CD4-positive, alpha-beta T cell treated with Interleukin-17A for 4 hours (primary cell): ENCODE measurements at regions not wholly inside any gene's neighbourhood (a gene's known extent, or its start where the extent isn't known, plus 50 kb on each side); places are given as distances from the start of the nearest gene placed in this dataset.
"Not testable (repeated sequence)": the region's sequence is repeated elsewhere in the genome, so short reads cannot be mapped to it uniquely, and the experiment has no call there.

Source experiments
- DNase-seq: peaks from one replicate; pipeline ENCODE4 v3.0.0-alpha.2; 2020; ENCODE audit warnings: mixed read lengths

DNA sequence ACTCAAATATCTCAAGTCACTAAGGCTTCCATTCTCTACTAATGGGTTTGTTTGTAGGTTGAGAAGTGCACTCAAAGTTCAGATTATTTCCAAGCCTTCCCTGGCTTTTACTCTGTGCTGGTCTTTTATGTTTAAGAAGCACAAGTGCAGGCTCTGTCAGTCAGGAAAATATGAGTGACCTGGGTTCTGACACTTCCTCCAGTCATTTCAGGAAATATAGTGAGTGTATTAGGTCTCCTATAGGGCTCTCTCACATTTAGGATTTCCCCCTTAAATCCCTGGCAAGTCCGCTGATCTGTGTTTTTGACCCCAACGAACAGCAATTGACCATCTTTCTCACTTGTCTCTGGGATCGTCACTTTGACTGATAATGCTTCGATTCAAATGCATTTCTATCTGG, 210.2 kb downstream of the ARPP21 start:
- DNase-seq = no peak

DNA sequence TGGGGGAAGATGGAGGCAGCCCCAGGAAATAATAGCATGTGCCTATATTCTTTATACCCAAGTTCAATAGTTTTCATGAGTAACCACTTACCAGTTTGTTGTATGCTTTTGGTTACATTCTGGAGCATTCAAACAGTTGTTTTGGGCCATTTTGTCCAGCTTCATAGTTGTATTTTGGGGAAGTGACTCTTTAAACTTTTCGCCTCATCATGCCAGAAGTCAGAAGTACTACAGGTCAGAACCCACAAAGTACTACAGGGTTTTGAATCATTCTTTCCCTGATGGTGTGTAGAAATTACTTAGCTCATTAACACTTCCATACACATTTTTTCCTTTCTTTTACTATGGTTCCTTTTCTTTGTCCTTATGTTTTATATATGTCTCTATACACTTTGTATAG, 210.6 kb downstream of the ARPP21 start:
- no peak for DNase-seq

DNA sequence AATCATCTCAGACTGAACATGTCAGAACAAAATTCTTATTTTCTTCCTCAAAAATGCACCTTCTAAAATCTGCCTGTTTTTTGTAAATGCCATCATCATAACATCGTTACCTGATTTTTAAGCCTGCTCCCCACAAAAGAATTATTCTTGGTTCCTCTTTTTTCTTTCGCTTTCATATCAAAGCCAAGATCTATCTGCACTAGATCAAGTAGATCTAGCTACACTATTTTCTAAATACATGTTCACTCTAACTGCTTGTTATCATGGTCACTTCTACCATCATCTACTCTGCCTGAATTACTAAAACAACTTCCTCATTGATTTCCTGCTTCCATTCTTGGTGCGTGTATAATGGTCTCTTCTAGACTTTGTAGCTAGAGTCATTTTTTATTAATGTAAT, 217.7 kb downstream of the ARPP21 start:
- DNase-seq = no peak

DNA sequence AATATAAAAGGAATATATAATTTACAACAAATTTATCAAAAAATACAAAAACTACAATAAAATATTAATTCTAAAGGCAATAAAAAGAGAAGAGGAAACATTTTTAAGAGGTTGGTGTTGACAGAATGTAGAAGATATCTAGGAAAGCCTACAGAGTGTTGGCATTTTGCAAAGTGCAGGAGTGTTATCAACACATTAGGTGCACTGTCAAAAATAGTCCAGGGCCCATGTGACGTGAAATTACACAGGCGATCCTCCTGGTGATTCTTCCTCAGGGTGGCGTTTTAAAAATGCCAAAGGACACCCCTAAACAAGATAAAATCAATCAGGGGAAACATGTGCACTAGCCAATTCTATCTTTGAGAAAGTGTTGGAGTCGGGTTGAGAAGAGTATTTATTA, 222.7 kb downstream of the ARPP21 start:
- DNase-seq = no peak

DNA sequence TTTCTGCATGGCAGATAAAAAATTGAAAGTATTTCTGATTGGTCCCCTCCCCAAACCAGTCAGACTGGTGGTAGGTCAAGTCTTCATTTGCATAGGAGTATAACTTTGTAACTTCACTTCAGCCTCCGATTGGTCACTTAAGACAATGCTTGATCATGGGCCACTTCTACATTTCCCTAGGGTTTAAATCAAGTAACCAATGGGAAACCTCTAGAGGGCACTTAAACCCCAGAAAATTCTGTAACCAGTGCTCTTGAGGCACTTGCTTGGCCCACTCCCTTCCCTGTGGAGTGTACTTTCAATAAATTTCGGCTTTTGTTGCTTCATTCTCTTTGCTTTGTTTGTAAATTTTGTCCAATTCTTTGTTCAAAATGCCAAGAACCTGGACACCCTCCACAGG, 225.5 kb downstream of the ARPP21 start:
- DNase-seq = no peak

DNA sequence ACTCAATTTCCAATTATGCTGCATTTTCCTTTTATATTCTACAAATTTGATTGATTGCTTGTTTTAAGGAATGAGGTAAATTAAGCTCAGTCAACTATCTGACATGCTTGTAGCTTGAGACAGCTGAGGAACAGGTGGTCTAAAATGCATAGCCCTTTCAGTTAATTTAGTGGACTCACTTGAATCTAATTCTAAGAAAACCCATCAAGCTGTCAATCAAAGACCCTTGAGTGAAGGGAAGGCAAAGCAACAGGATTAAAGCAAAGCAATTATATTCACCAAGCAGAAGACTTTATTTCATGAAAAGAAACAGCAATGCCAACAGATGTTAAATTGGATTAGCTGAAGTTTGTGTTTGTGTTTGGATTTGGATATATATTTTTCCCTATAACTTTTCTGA, 228.5 kb downstream of the ARPP21 start:
- no peak for DNase-seq

DNA sequence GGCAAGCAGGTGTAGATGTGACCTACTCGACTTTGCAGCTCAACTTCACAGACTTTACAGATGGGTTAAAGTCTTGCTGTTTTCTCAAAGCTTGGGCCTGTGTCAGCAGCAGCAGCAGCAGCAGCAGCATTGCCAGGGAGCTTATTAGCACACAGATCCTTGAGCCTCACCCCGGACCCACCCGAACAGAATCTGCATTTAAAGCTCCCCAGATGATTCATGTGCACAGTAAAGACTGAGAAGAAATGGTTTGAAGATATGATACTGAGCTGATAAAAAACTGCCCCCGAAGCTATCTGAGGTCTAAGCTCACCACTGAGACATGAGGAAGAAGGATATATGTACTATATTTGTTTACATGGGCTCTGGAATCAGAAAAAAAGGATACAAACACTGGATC, 231.7 kb downstream of the ARPP21 start:
- DNase-seq = no peak

DNA sequence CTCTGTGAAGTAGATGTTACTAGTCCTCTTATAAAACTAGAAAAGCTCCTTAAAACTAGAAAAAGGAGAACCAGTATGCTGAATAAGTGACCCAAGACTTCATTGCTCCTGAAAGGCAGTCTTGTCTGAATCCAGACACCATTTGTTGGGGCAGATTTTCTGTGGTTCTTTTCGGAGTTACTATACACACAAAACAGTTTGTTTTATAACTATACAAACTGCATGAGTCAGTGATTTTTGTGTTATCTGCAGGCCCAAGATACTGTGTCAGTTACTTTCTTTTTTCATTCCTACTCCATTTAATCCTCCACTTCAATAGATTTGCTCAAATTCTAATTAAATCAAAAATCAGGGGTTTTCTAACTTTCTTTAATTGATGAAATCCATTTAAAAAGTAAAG, 244.6 kb downstream of the ARPP21 start:
- no peak for DNase-seq

DNA sequence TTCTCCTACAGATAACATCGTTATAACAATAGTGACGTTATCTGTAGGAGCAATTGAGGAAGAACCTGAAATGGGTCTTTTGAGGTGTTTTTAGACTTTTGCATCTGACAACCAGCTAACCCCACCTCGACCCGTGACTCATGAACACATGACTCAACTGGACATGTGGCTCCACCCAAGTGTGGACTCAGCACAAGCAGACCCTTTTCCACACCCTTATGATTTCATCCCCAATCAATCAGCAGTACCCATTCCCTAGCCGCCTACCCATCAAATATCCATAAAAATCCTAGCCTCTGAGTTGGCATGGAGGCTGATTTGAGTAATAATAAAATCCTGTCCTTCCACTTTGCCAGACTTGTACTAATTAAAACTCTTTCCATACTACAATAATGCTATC, 255.4 kb downstream of the ARPP21 start:
- DNase-seq = no peak

DNA sequence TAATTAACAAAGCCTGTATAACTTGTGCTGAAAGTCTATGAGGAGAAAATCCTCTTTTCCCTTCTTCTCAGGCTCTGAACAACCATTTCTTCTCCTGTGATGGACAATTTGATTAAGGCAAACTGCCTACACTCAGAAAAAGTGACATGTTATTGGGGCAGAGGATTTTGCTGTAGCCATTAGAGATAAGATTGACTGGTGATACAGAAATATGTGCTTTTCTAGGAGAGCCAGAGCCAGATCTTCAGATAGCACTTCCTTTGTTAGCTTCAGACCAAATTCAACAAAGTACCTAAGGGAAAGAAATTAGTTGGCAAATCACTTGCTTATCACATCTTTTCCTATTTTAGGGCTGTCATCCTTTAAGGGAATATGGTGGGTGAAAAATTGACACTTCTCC, 259.9 kb downstream of the ARPP21 start:
- no peak for DNase-seq

DNA sequence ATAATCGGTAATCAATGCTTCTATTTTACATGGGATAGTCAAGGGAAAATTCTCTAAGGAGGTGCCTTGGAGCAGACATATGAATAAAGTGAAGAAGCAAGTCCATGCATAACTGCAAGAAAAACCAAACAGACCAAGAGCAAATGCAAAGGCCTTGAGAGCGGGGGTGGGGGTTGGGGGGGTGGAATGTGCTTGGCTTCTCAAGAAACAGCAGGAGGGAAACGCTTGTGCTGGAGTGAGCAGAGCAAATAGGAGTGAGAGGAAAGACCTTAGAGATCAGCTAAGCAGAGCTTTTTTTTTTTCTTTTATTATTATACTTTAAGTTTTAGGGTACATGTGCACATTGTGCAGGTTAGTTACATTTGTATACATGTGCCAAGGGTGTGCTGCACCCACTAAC, 260.8 kb downstream of the ARPP21 start:
- no peak for DNase-seq

DNA sequence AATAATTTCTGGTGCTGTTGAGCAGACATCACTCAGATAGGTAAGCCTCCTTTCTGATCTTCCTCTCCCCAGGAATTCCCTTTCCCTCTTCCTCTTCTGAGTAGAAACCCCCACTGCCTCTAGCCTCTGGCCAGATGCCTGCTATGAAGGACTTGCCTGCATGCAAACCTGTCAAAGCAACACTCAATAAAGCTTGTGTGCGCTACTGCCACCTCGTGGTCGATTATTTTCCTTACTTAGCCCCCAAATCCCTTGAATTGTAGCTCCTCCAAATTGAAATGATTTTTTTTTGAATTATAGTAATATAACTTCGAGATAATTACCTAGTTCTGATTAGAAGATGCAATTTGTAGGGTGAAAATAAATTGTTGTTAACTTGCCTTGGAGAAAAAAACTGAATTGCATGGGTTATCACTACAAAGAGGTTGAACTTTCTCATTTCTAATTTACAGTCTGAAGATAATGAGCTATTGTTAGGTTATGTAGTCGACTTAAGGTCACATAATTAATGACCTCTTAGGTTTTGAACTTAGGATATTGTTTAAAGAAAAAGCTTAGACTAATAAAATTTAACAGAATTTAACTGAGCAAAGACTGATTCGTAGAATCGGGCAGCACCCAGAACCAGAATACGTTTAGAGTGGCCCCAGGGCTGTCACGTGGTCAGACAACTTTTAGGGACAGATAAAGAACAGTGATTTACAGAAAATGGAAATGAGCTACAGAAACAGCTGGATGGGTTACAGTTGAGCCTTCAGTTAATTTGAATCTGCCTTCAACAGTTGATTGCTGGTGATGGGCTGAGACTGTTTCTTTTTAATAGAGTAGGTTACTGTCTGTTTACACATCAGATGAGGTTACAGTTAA, 269.3 kb downstream of the ARPP21 start:
- DNase-seq = peak; percentile 53

DNA sequence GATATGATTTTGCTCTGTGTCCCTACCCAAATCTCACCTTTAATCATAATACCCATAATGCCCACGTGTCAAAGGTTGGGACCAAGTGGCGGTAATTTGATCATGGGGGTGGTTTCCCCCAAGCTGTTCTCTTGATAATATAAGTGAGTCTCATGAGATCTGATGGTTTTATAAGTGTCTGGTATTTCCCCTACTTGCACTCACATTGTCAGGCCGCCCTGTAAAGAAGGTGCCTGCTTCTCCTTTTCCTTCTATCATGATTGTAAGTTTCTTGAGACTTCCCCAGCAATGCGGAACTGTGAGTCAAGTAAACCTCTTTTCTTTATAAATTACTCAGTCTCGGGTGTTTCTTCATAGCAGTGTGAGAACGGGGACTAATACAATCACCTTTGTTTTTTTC, 279.8 kb downstream of the ARPP21 start:
- no peak for DNase-seq

DNA sequence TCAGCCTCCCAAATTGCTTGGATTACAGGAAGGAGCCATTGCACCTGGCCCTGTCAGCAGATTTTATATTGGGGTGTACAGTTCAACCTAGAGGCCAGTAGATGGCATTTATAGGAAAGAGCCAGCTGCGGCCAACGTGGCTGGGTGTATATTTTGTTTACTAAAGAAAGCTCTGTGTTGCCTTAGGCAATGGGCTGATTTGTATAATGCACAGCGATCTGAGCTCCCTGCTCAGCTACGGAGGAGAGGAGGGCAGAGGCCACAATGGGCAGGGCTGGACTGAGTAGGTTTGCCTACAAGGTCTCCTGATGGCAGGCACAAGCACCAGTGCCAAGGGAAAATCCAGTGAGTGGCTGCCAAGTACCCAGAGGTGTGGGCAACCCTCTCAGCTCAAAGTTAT, 282.4 kb downstream of the ARPP21 start:
- no peak for DNase-seq

DNA sequence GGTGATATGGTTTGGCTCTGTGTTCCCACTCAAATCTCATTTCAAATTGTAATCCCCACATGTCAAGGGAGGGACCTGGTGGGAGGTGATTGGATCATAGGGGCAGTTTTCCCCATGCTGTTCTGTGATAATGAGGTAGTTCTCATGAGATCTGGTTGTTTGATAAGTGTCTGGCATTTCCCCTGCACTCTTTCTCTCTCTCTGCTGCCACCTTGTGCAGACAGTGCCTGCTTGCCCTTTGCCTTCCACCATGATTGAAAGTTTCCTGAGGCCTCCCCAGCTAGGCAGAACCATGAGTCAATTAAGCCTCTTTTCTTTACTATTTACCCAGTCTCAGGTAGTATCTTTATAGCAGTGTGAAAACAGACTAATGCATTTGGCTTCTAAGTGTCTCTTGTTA, 284.7 kb downstream of the ARPP21 start:
- DNase-seq = not testable (repeated sequence)

DNA sequence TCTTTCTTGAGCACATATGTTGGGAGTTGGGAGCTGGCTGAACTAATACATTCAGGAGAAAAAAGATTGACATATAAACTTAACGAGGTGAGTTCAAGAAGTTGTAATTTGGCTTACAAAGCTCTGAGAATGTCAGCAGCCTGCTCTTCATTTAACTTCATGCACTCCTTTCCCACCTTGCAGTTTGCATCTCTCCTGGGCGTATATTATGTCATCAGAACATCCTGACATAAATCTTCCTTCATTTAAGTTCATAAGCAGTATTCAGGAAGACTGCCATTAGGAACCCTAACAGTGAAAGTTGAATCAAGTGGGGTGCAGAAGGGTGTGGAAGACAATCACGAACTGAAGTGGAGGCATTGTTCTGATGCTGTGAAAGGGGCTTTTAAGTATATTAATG, 288.1 kb downstream of the ARPP21 start:
- no peak for DNase-seq

DNA sequence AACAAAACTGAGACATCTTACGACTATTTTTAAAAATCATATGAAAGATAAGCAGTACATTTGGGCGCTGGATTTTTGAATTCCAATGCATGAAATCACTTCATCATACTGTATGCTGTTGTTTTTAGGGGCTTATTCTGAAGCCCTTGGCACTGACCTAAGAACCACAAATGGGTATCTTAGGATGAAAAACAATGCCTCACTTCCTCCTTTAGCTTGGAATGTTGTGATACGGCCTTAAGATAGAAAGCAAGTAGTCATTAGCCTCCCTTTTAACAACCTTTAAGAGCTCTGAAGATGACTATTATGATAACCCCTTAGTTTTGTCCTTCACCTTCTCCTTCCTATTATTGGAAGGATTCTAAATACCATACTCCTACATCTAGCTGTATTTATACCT, 289.8 kb downstream of the ARPP21 start:
- DNase-seq = no peak

DNA sequence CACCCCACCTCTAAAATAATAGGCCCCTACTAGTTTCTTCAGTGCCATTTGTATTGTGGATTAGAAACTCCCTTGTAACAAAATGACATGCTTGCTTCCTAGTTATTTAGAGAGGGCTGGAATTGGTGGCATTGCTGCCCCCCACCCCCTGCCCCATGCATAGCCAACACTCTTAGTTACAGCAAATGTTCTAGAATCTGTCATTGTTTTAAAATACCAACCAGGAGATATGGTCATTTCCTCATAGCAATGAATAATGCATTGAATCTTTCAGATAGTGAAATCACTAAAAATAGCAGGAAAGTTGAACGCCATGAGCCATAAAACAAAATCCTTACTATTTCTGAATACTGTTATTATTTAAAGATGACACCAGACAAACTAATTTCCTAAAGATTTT, 292.5 kb downstream of the ARPP21 start:
- DNase-seq = no peak

DNA sequence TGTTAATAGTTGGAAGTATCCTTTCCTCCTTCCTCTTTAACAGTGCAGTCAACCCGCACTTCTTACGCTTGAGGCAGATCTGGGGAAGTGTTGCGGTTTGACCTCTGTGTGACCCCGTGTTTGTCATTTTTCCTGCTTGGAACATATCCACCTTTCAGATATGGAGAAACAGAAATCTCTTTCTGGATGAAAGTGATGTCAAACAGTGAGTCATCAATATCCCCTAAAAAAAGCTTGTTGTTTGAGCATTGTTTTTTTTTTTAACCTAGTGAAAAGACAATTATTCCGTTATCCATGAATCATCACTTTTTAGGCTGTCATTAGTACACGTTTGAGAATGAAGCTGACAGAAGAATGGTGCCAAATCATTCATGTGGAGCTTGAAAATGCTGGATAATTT, 293.7 kb downstream of the ARPP21 start:
- DNase-seq = no peak

DNA sequence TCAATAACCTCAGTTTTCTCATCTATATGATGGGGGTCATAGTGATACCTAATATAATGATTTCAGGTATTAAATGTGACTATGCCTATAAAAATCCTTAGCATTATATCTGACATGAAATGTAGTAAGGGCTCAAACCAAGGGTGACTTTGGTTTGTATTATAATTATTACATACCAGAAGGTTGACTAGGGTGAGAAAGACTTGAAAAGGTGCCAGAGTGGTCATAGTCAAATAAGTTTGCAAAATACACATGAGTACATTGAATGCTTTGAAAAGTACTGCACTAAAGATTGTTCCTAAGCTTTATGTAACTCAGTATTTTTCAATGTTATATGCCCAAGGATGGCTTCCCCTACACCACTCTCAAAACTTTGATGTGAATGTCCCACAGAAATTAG, 297.2 kb downstream of the ARPP21 start:
- no peak for DNase-seq

DNA sequence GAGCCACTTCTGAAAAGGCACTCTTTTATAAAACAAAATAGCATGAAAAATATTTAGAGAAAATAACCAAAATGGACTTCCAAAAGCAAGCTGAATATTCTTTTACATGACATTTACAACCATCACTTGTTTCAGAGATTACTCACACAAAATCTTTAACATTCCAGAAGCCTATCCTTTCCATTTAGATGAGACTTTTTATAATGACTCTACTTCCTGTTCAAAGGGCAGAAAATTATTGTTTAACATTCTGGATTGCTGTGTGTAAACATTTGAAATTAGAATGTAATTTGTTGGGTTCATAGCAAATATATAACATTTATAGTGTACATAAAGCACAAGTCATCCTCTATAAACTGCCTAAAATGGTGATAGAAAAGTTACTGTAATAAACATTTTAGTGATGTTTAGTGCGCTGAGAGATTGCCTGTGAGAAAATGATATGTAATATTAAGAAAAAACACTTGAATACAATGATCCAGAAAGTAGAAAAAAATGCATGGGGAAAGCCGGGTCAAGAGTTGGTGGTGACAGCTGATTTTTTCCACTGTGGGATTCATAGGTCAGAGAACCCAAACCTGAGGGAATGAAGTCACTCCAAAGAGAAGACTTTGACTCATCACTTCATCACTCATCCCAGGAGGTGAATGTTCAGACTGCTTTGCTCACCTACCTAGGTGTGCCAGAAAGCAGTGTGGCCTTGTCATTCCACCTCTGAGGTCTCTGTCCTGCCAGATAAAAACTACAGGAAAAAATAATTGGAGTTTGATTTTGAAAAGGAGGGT, 305.8 kb downstream of the ARPP21 start:
- no peak for DNase-seq

DNA sequence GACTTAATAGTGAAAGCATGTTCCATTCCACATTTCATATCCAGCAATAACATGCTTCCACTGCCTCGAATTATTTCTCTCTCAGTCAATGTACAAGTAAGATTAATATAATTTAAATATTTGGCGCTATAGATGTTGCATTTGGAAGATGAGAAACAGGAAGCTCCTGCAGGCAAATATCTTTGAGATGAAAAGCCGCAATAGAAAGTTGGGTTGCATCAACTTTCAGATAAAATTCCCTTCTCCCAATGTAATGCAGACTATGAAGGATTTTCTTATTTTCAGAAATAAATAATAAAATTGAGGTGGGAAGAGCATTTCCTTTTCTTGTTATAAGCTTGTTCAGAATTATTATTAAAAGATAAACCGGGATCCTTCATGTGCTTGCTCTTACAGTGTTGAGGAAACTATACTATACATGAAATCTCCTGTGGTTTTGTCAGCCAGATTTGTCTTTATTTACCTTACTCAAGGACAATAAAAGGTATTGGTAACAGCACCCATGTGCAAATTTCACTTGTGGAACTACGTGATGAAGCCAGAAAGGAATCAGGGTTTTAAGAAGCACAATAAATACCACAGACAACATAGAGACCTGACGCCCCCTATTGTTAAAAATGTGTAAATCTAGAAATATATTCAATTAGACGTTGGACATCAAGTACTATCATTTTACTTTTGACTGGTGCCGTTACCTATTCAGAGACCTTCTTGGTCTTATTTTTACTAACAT, 307.0 kb downstream of the ARPP21 start:
- no peak for DNase-seq

DNA sequence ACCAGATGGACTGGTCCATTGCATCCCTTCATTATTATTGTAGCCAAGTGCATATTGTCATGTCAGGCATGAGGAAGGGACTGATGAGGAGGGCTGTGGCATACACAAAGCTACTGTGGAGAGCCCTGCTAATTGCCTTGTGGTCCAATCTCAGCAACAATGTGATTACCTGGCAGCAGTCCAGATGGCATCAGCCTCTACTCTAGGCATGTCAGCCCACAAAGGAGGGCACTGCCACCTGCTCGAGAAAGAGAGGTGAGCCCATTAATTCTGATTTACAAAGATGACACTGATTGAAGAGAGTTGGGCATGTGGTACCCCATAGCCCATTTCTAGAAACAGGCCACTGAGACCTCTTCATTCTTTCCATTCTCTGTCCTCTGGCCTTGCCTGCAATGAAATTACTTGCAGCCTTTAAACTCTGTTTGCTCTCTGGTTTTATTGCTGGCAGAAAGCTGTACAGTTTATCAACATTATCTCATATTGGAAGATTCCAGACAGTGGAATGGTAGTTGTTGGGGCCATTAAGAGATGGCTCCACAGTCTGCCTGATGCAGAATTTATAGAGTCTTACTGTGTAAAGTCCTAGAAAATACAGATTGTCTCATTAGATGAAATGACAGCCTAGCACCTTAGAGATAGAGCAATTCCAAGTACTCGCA, 307.7 kb downstream of the ARPP21 start:
- no peak for DNase-seq
